ENCODE measurements at regions not wholly inside any gene's neighbourhood (a gene's known extent, or its start where the extent isn't known, plus 50 kb on each side); places are given as distances from the start of the nearest gene placed in this dataset.

- TF ChIP-seq RAD21 (IDR thresholded peaks at IDR 0.05; ENCODE audit: low read depth) (no peak), CTCF (IDR thresholded peaks at IDR 0.05 in 2 of 3, conservative IDR thresholded peaks at IDR 0.05 in 1 of 3; ENCODE audit: borderline replicate concordance in 1 of 3, insufficient read depth in 1 of 3, low read depth in 2 of 3, low read length in 2 of 3) (0 out of 6 replicates have a peak, but pooled peaks of 1 of the 3 experiments have one; percentile 24), EZH2 (IDR thresholded peaks at IDR 0.05) (no peak), POLR2A (IDR thresholded peaks at IDR 0.05; ENCODE audit: borderline replicate concordance, extremely low read depth, insufficient read depth, insufficient read length) (no peak), CBX3 (IDR thresholded peaks at IDR 0.05; ENCODE audit: low read depth) (no peak), EZH2phosphoT487 (IDR thresholded peaks at IDR 0.05; ENCODE audit: borderline replicate concordance) (no peak), ZNF274 (IDR thresholded peaks at IDR 0.05; ENCODE audit: low read depth, low read length) (no peak), SP1 (IDR thresholded peaks at IDR 0.05; ENCODE audit: low read depth) (no peak), MAX (IDR thresholded peaks at IDR 0.05) (no peak), SIN3A (IDR thresholded peaks at IDR 0.05; ENCODE audit: low read depth) (no peak), ATF3 (IDR thresholded peaks at IDR 0.05) (no peak)
Observed at GRCh38 chr4:171067422-171067821, 745.8 kb upstream of the GALNTL6 start.
